ENCODE measurements at regions not wholly inside any gene's neighbourhood (a gene's known extent, or its start where the extent isn't known, plus 50 kb on each side); places are given as distances from the start of the nearest gene placed in this dataset.

GRCh38 chr18:38481576-38481975 lies 916.0 kb upstream of the CELF4 start:
- no peaks in the 10 kb centered on the region for H3K36me3 Mint-ChIP-seq (ENCODE audit: low read depth)
- H3K27ac Mint-ChIP-seq = no peak overlapping the region
- H3K4me3 Mint-ChIP-seq = no peak overlapping the region
- peaks cover 22% of the 10 kb centered on the region for H3K9me3 Mint-ChIP-seq
- no peaks in the 10 kb centered on the region for H3K4me1 Mint-ChIP-seq (ENCODE audit: low read depth)
- intact Hi-C loops (cut with micrococcal nuclease) = no loop called here
- H3K27me3 Mint-ChIP-seq = no peaks in the 10 kb centered on the region

DNA sequence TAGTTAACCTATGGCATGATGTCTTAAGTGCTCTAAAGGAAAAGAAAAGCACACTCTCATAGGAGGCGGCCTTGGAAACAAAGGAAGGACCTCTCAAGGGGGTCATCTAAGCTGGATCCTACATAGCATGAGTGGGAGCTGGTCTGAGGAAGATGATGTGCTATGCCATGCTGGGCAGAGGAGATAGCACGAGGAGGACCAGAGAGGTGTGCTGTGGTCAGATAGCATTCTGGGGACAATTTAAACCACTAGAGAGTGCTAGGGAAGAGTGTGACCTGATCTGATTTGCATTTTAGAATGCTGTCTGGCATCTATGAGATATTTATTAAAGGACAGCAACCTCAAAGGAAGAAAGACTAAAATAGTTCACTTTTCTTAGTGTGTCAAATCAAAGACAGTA lies 910.1 kb upstream of the CELF4 start:
- intact Hi-C loops (cut with micrococcal nuclease) = no loop called here
- Mint-ChIP-seq H3K9me3 (peaks cover 13% of the 10 kb centered on the region), H3K27me3 (no peaks in the 10 kb centered on the region)

DNA sequence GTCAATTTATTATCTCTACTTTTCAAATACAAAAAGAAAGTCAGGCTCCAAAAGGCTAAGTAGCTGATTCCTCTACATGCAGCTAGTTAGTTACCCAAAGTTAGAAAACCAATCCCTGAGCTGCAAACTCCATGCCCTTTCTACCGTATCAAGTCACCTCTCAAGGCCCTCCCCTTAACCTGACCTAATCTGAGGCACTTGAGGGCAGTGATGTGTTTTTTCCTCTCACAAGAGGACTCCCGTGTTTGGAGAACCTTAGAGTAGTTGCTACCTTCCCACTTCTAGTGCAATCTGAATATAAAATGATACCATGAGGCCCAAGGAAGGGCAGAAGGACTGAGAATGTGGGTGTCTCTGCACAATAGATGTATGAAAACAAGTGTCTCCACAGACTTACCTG lies 907.9 kb upstream of the CELF4 start:
- no peaks in the 10 kb centered on the region for H3K27me3 Mint-ChIP-seq
- no peak overlapping the region for H3K27ac Mint-ChIP-seq
- H3K4me1 Mint-ChIP-seq (ENCODE audit: low read depth) = no peaks in the 10 kb centered on the region
- no peaks in the 10 kb centered on the region for H3K36me3 Mint-ChIP-seq (ENCODE audit: low read depth)
- H3K4me3 Mint-ChIP-seq = no peak overlapping the region
- peaks cover 12% of the 10 kb centered on the region for H3K9me3 Mint-ChIP-seq
- intact Hi-C loops (cut with micrococcal nuclease) = no loop called here

More for the DNA sequence above, 910.1 kb upstream of the CELF4 start:
- H3K4me1 Mint-ChIP-seq (ENCODE audit: low read depth) = no peaks in the 10 kb centered on the region
- H3K27ac Mint-ChIP-seq = no peak overlapping the region
- no peak overlapping the region for H3K4me3 Mint-ChIP-seq
- no peaks in the 10 kb centered on the region for H3K36me3 Mint-ChIP-seq (ENCODE audit: low read depth)

DNA sequence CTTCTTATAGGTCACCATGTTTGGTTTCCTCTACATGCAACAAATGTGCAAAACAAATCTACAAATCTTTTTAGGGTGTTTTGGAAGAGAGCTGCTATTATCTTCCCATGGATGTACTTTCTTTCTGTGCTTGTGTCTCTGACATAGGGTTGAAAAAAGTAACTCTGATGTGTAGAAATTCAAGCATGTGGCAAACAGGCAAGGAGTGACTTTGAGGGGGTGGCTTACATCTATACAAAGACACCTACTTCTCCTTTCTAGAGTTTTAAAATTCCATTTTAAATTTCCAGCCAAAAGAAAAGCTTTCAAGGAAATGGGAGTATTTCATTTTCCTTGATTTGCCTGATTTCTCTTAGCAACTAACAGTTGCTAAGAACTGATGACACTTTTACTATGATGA lies 904.8 kb upstream of the CELF4 start:
- Mint-ChIP-seq H3K27me3 (no peaks in the 10 kb centered on the region), H3K36me3 (ENCODE audit: low read depth) (no peaks in the 10 kb centered on the region), H3K4me3 (no peak overlapping the region), H3K9me3 (no peaks in the 10 kb centered on the region), H3K4me1 (ENCODE audit: low read depth) (no peaks in the 10 kb centered on the region), H3K27ac (no peak overlapping the region)
- intact Hi-C loops (cut with micrococcal nuclease) = no loop called here

DNA sequence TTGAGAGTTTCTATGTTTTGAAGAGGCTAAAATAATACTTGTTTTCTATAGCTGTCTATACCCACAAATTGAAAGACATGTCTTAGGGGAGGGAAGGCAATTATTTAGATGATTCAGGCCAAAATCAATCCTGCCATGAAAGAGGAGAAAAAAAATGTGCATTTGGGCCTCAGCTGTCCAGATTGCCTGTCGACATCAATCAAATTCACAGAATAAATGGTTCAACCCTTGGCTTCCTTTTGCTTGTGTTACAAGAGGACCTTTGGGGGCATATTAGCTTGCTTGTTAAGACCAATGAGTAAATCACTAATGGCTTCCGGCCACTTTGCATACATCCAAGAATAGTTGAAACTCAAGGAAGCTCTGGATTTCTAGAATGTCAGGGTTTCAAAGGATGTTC lies 900.8 kb upstream of the CELF4 start:
- no peaks in the 10 kb centered on the region for H3K36me3 Mint-ChIP-seq (ENCODE audit: low read depth)
- intact Hi-C loops (cut with micrococcal nuclease) = no loop called here
- no peaks in the 10 kb centered on the region for H3K4me1 Mint-ChIP-seq (ENCODE audit: low read depth)
- H3K27me3 Mint-ChIP-seq = no peaks in the 10 kb centered on the region
- H3K9me3 Mint-ChIP-seq = no peaks in the 10 kb centered on the region
- H3K4me3 Mint-ChIP-seq = no peak overlapping the region
- H3K27ac Mint-ChIP-seq = no peak overlapping the region

- intact Hi-C loops (cut with micrococcal nuclease) = no loop called here
- no peak overlapping the region for H3K4me3 Mint-ChIP-seq
Observed at GRCh38 chr18:38464024-38464423, 898.4 kb upstream of the CELF4 start.

DNA sequence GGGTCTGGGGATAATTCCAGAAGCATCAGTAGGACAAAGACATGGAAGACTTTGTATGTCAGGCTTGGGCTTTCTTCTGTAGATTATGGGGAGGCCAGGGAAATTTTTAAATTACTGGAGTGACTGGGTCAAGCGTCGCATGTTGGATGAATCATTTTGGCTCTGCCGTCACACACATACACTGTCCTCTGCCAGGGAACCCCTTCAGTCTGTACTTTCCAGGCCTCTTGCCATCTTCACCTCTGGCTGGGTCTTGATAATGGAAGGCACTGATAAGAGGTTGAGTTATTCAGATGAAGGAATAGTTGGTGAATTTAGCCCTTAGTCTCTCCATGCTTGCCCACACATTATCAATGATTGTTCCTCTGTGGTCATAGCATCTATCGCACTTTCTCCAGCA lies 895.1 kb upstream of the CELF4 start:
- intact Hi-C loops (cut with micrococcal nuclease) = no loop called here
- Mint-ChIP-seq H3K27ac (no peak overlapping the region), H3K9me3 (peaks cover 7% of the 10 kb centered on the region), H3K4me3 (no peak overlapping the region), H3K36me3 (ENCODE audit: low read depth) (no peaks in the 10 kb centered on the region), H3K4me1 (ENCODE audit: low read depth) (no peaks in the 10 kb centered on the region), H3K27me3 (no peaks in the 10 kb centered on the region)

More at GRCh38 chr18:38464024-38464423, 898.4 kb upstream of the CELF4 start:
- Mint-ChIP-seq H3K27me3 (no peaks in the 10 kb centered on the region), H3K27ac (no peak overlapping the region), H3K36me3 (ENCODE audit: low read depth) (no peaks in the 10 kb centered on the region), H3K4me1 (ENCODE audit: low read depth) (no peaks in the 10 kb centered on the region), H3K9me3 (peaks cover 7% of the 10 kb centered on the region)

DNA sequence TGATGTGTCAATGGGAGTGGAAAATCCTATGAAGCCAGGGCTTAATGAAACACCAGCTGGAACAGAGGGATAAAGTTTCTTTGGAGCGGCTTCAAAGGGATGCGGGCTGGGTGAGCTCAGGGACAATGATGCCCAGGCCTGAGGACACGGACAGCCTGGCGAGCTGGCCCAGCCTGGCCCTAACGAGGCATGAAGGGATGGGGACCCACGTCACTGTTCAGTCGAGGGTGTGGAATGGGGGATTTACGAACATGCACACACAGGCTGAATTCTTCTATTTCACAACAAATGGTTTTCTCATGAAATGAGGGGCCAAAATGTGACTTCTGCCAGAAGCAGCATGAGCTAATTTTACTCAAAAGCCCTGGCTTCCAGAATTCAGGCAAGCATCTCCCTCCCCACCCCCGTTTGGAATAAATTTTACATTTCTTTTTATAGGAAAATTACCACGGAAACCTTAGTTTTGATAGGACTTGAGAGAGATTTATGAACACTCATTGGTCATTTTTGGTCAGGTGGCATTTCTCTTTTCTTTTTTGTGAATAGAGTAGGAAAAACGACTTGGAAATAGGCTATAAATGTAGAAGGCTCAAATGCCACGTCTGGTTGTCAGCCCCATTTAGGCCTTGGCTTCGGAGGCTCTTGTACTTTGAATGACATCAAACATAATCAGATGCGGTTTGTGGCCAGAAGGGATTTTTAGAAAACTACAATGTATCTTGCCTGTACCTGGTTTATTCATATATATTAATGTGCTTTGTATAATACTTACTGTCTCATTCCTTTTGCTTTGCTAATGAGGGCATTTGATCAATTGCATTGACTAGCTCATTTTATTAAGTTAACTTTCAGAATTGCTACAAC lies 893.8 kb upstream of the CELF4 start:
- H3K9me3 Mint-ChIP-seq = peaks cover 7% of the 10 kb centered on the region
- H3K27me3 Mint-ChIP-seq = no peaks in the 10 kb centered on the region
- no peaks in the 10 kb centered on the region for H3K4me1 Mint-ChIP-seq (ENCODE audit: low read depth)

DNA sequence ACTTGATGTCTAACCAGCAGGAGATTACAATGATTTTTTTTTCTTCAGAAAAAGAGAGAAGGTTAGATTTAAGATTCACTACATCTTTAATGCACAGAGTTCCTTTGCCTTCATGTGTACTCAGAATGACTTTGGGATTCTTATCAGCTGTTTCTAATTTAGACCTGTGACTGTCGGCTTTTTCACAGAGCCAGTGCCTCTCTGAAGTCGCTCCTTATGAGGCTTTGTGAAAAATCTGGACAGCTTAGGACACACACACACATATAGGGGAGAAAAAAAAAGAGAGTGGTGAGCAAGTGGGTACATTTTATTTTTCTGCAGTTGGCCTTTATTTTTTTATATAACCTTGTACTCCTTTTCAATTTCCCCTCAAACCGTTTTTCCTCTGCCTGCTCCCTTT lies 893.1 kb upstream of the CELF4 start:
- Mint-ChIP-seq H3K36me3 (ENCODE audit: low read depth) (no peaks in the 10 kb centered on the region), H3K4me3 (no peak overlapping the region), H3K27ac (no peak overlapping the region), H3K27me3 (no peaks in the 10 kb centered on the region), H3K9me3 (peaks cover 7% of the 10 kb centered on the region), H3K4me1 (ENCODE audit: low read depth) (no peaks in the 10 kb centered on the region)
- intact Hi-C loops (cut with micrococcal nuclease) = no loop called here

More for the DNA sequence above, 893.8 kb upstream of the CELF4 start:
- intact Hi-C loops (cut with micrococcal nuclease) = no loop called here
- Mint-ChIP-seq H3K36me3 (ENCODE audit: low read depth) (no peaks in the 10 kb centered on the region), H3K27ac (no peak overlapping the region), H3K4me3 (no peak overlapping the region)

DNA sequence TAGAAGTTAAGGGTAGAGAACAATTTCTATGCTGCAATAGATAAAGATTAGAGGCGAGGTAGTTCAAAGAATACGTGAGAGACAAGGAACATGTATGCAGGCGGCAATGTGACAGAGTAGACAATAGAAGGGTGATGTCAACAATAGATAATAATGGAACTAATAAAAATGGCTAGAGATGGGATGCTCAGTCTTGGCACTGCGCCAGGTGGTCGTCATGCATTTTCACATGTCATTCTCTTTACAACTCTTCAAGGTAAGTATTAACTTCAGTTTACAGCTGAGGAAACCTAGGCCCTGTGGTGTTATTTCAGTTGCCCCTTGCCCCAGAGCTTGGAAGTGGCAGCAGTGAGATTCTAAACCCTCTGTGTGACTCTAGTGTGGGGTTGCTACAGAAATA lies 890.7 kb upstream of the CELF4 start:
- H3K4me3 Mint-ChIP-seq = no peak overlapping the region
- intact Hi-C loops (cut with micrococcal nuclease) = no loop called here
- no peaks in the 10 kb centered on the region for H3K4me1 Mint-ChIP-seq (ENCODE audit: low read depth)
- H3K36me3 Mint-ChIP-seq (ENCODE audit: low read depth) = no peaks in the 10 kb centered on the region
- H3K9me3 Mint-ChIP-seq = peaks cover 12% of the 10 kb centered on the region
- no peak overlapping the region for H3K27ac Mint-ChIP-seq
- no peaks in the 10 kb centered on the region for H3K27me3 Mint-ChIP-seq

GRCh38 chr18:38454764-38455469 lies 889.3 kb upstream of the CELF4 start:
- Mint-ChIP-seq H3K4me3 (no peak overlapping the region), H3K27ac (no peak overlapping the region), H3K27me3 (no peaks in the 10 kb centered on the region), H3K9me3 (peaks cover 6% of the 10 kb centered on the region), H3K4me1 (ENCODE audit: low read depth) (no peaks in the 10 kb centered on the region), H3K36me3 (ENCODE audit: low read depth) (no peaks in the 10 kb centered on the region)
- intact Hi-C loops (cut with micrococcal nuclease) = no loop called here

DNA sequence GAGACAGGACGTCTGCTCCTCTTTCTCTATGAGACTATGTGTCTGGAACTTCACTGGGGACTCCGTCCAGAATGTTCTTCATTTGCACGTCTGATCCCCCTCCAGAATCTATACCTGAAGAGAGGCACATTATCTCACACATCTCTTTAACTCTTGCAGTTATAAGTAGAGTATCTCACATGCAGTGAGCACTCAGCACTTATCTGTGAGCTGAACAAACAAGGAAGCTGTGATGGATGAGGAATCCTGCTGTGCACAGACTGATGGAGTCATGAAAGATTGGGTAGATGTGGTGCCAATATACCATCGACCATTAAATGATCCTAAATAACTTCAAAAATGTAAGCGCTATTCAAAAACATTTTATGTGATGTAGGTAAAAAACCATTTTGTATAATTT lies 888.3 kb upstream of the CELF4 start:
- H3K27ac Mint-ChIP-seq = no peak overlapping the region
- no peaks in the 10 kb centered on the region for H3K4me1 Mint-ChIP-seq (ENCODE audit: low read depth)
- H3K27me3 Mint-ChIP-seq = no peaks in the 10 kb centered on the region
- H3K9me3 Mint-ChIP-seq = peaks cover 6% of the 10 kb centered on the region
- no peak overlapping the region for H3K4me3 Mint-ChIP-seq
- intact Hi-C loops (cut with micrococcal nuclease) = no loop called here
- H3K36me3 Mint-ChIP-seq (ENCODE audit: low read depth) = no peaks in the 10 kb centered on the region

GRCh38 chr18:38450876-38451275 lies 885.3 kb upstream of the CELF4 start:
- intact Hi-C loops (cut with micrococcal nuclease) = no loop called here

DNA sequence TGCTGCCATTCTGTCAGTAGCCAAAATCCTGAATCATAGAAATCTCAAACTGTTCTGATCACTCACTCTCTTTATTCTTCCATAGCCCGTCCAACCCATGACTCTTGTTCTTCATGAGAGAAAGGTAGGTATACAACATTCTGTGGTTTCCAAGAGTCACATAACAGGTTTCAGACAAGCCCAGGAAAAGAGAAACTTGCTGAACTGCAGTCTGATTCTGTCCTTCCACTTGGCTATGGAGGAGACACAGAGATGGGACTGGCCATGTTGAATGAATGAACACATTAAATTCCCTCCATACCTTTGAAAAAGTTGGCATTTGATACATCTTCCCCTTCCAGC lies 880.2 kb upstream of the CELF4 start:
- no peak overlapping the region for H3K27ac Mint-ChIP-seq
- no peak overlapping the region for H3K4me3 Mint-ChIP-seq
- peaks cover 6% of the 10 kb centered on the region for H3K9me3 Mint-ChIP-seq
- H3K27me3 Mint-ChIP-seq = no peaks in the 10 kb centered on the region
- H3K36me3 Mint-ChIP-seq (ENCODE audit: low read depth) = no peaks in the 10 kb centered on the region
- peaks cover 21% of the 10 kb centered on the region for H3K4me1 Mint-ChIP-seq (ENCODE audit: low read depth)
- intact Hi-C loops (cut with micrococcal nuclease) = no loop called here

More at GRCh38 chr18:38450876-38451275, 885.3 kb upstream of the CELF4 start:
- H3K27me3 Mint-ChIP-seq = no peaks in the 10 kb centered on the region
- no peaks in the 10 kb centered on the region for H3K4me1 Mint-ChIP-seq (ENCODE audit: low read depth)
- H3K36me3 Mint-ChIP-seq (ENCODE audit: low read depth) = no peaks in the 10 kb centered on the region
- no peak overlapping the region for H3K27ac Mint-ChIP-seq
- H3K4me3 Mint-ChIP-seq = no peak overlapping the region
- H3K9me3 Mint-ChIP-seq = peaks cover 6% of the 10 kb centered on the region

Measured in dendritic cell treated with granulocyte-macrophage colony-stimulating factor and Interleukin-4, amounts not matched to agents 40 ng/mL and 50 ng/mL, for 4 days (primary cell).